Mesendoderm (in vitro differentiated cells): ENCODE measurements at regions not wholly inside any gene's neighbourhood (a gene's known extent, or its start where the extent isn't known, plus 50 kb on each side); places are given as distances from the start of the nearest gene placed in this dataset.
A peak's percentile ranks its signal among the peaks of the same experiment; 100 is the strongest.

Experiments
- DNase-seq: peaks from one replicate; pipeline ENCODE4 v3.0.0; 2013
- H2AK5ac ChIP-seq: 2 replicates; pipeline ENCODE4 v1.6.1; 2013; ENCODE audit warnings: low read length, inconsistent platforms
- H2BK120ac ChIP-seq: 2 replicates; pipeline ENCODE4 v1.6.1; 2013; ENCODE audit warnings: low read depth, mild to moderate bottlenecking, low read length, moderate library complexity, mixed read lengths
- H2BK15ac ChIP-seq: replicated peaks from 2 replicates; pipeline ENCODE4 v1.6.1; 2013; ENCODE audit warnings: low read depth, mild to moderate bottlenecking, moderate library complexity
- H2BK5ac ChIP-seq: 2 replicates; pipeline ENCODE4 v1.6.1; 2013; ENCODE audit warnings: low read length, inconsistent platforms
- H3K18ac ChIP-seq: 2 replicates; pipeline ENCODE4 v1.6.1; 2013; ENCODE audit warnings: mild to moderate bottlenecking, low read length, mixed read lengths
- H3K23ac ChIP-seq: one replicate; pipeline ENCODE4 v1.6.1; 2013; ENCODE audit warnings: low read length
- H3K27ac ChIP-seq: 2 replicates; pipeline ENCODE4 v1.5.1; 2013; ENCODE audit warnings: low read depth, mild to moderate bottlenecking, inconsistent platforms, low read length, moderate library complexity
- H3K27me3 ChIP-seq: 2 replicates; pipeline ENCODE4 v1.6.1; 2013; ENCODE audit warnings: low read length, control low read depth, mild to moderate bottlenecking, inconsistent platforms; ENCODE audit not compliant: insufficient read depth, poor library complexity
- H3K36me3 ChIP-seq: 2 replicates; pipeline ENCODE4 v1.6.1; 2013; ENCODE audit warnings: low read length, inconsistent platforms; ENCODE audit not compliant: control insufficient read depth, insufficient read depth
- H3K4ac ChIP-seq: one replicate; pipeline ENCODE4 v1.6.1; 2013; ENCODE audit warnings: low read depth, mild to moderate bottlenecking, low read length, moderate library complexity
- H3K4me1 ChIP-seq: 2 replicates; pipeline ENCODE4 v1.6.1; 2013; ENCODE audit warnings: low read depth, low read length, inconsistent platforms; ENCODE audit not compliant: control insufficient read depth
- H3K4me2 ChIP-seq: 2 replicates; pipeline ENCODE4 v1.6.1; 2013; ENCODE audit warnings: low read length
- H3K4me3 ChIP-seq: 2 replicates; pipeline ENCODE4 v1.5.1; 2013; ENCODE audit warnings: mild to moderate bottlenecking, low read length
- H3K56ac ChIP-seq: one replicate; pipeline ENCODE4 v1.6.1; 2013; ENCODE audit warnings: low read length
- H3K79me1 ChIP-seq: 2 replicates; pipeline ENCODE4 v1.6.1; 2013; ENCODE audit warnings: low read length, inconsistent platforms
- H3K79me2 ChIP-seq: 2 replicates; pipeline ENCODE4 v1.6.1; 2013; ENCODE audit warnings: mild to moderate bottlenecking, low read length; ENCODE audit not compliant: control insufficient read depth, insufficient read depth
- H3K9ac ChIP-seq: 2 replicates; pipeline ENCODE4 v1.6.1; 2013; ENCODE audit warnings: low read length, inconsistent platforms
- H4K5ac ChIP-seq: one replicate; pipeline ENCODE4 v1.6.1; 2013; ENCODE audit warnings: low read length
- H4K8ac ChIP-seq: one replicate; pipeline ENCODE4 v1.6.1; 2013; ENCODE audit warnings: low read depth, mild to moderate bottlenecking, control low read depth, low read length, moderate library complexity
- whole genome bisulfite sequencing: extraction: QIAGEN DNeasy Blood & Tissue Kit; methylation state at CpG from one replicate; pipeline ENCODE4 v1.1.7; 2013; ENCODE audit warnings: low lambda C conversion rate, missing lambda C conversion rate; ENCODE audit not compliant: insufficient coverage; ENCODE audit errors: extremely low coverage; 5-methylcytosine and 5-hydroxymethylcytosine counted together

GRCh38 chr7:41188163-41189130 lies 514.4 kb downstream of the INHBA start:
- H3K4me1 ChIP-seq = no peaks in the 10 kb centered on the region
- no peak overlapping the region for H4K5ac ChIP-seq
- no peak overlapping the region for H2BK120ac ChIP-seq
- 100% methylated on average over 1 of the region's 8 CpGs for WGBS
- no peaks in the 10 kb centered on the region for H3K79me2 ChIP-seq
- no peak overlapping the region for H3K4me2 ChIP-seq
- no peak overlapping the region for H3K27ac ChIP-seq
- no peaks in the 10 kb centered on the region for H3K27me3 ChIP-seq
- H3K36me3 ChIP-seq = no peaks in the 10 kb centered on the region
- peak; percentile 56 for DNase-seq
- H2AK5ac ChIP-seq = no peak overlapping the region
- no peak overlapping the region for H3K18ac ChIP-seq
- no peak overlapping the region for H3K4ac ChIP-seq
- H3K9ac ChIP-seq = no peak overlapping the region
- no peak overlapping the region for H2BK15ac ChIP-seq
- H3K79me1 ChIP-seq = no peaks in the 10 kb centered on the region
- no peak overlapping the region for H3K56ac ChIP-seq
- H2BK5ac ChIP-seq = no peak overlapping the region
- H3K4me3 ChIP-seq = no peak overlapping the region
- H4K8ac ChIP-seq = no peak overlapping the region
- no peak overlapping the region for H3K23ac ChIP-seq

GRCh38 chr7:41187322-41187721 lies 515.6 kb downstream of the INHBA start:
- Histone ChIP-seq H4K5ac (no peak overlapping the region), H3K23ac (no peak overlapping the region), H3K56ac (no peak overlapping the region), H3K36me3 (no peaks in the 10 kb centered on the region), H2BK5ac (no peak overlapping the region), H3K18ac (no peak overlapping the region), H3K9ac (no peak overlapping the region), H3K4me3 (no peak overlapping the region), H2BK120ac (no peak overlapping the region), H3K79me2 (no peaks in the 10 kb centered on the region), H3K4ac (no peak overlapping the region), H2BK15ac (no peak overlapping the region), H4K8ac (no peak overlapping the region), H3K27me3 (no peaks in the 10 kb centered on the region), H3K4me2 (no peak overlapping the region), H3K27ac (no peak overlapping the region), H3K4me1 (no peaks in the 10 kb centered on the region), H3K79me1 (no peaks in the 10 kb centered on the region), H2AK5ac (no peak overlapping the region)
- WGBS = no CpG with 5 or more reads among the region's 4 CpGs
- no peak for DNase-seq

GRCh38 chr7:41185851-41186250 lies 517.0 kb downstream of the INHBA start:
- H2BK120ac ChIP-seq = no peak overlapping the region
- no peak overlapping the region for H3K23ac ChIP-seq
- no peaks in the 10 kb centered on the region for H3K79me1 ChIP-seq
- no peak overlapping the region for H4K8ac ChIP-seq
- no peak overlapping the region for H3K4me2 ChIP-seq
- H2AK5ac ChIP-seq = no peak overlapping the region
- H3K79me2 ChIP-seq = no peaks in the 10 kb centered on the region
- DNase-seq = no peak
- H2BK15ac ChIP-seq = no peak overlapping the region
- H4K5ac ChIP-seq = no peak overlapping the region
- no peaks in the 10 kb centered on the region for H3K27me3 ChIP-seq
- no peak overlapping the region for H3K27ac ChIP-seq
- H2BK5ac ChIP-seq = no peak overlapping the region
- no peak overlapping the region for H3K4ac ChIP-seq
- H3K18ac ChIP-seq = no peak overlapping the region
- H3K9ac ChIP-seq = no peak overlapping the region
- H3K56ac ChIP-seq = no peak overlapping the region
- no peak overlapping the region for H3K4me3 ChIP-seq
- no peaks in the 10 kb centered on the region for H3K4me1 ChIP-seq
- no CpG with 5 or more reads among the region's 3 CpGs for WGBS
- no peaks in the 10 kb centered on the region for H3K36me3 ChIP-seq

- DNase-seq = no peak
- H3K9ac ChIP-seq = no peak overlapping the region
- no peak overlapping the region for H2BK120ac ChIP-seq
- H3K18ac ChIP-seq = no peak overlapping the region
- H4K5ac ChIP-seq = no peak overlapping the region
- H2BK15ac ChIP-seq = no peak overlapping the region
- no peaks in the 10 kb centered on the region for H3K79me2 ChIP-seq
- H3K27me3 ChIP-seq = no peaks in the 10 kb centered on the region
- no peak overlapping the region for H2BK5ac ChIP-seq
- no peaks in the 10 kb centered on the region for H3K4me1 ChIP-seq
- H3K56ac ChIP-seq = no peak overlapping the region
- no peaks in the 10 kb centered on the region for H3K36me3 ChIP-seq
- H2AK5ac ChIP-seq = no peak overlapping the region
- no peak overlapping the region for H3K4me3 ChIP-seq
- H3K4me2 ChIP-seq = no peak overlapping the region
- H3K4ac ChIP-seq = no peak overlapping the region
- H4K8ac ChIP-seq = no peak overlapping the region
- H3K23ac ChIP-seq = no peak overlapping the region
- no peak overlapping the region for H3K27ac ChIP-seq
- H3K79me1 ChIP-seq = no peaks in the 10 kb centered on the region
- WGBS = no CpG with 5 or more reads among the region's 6 CpGs
These were observed 519.1 kb downstream of the INHBA start for GRCh38 chr7:41183741-41184140.

- no peak overlapping the region for H2BK15ac ChIP-seq
- H3K23ac ChIP-seq = no peak overlapping the region
- no peaks in the 10 kb centered on the region for H3K27me3 ChIP-seq
- H3K4ac ChIP-seq = no peak overlapping the region
- H3K36me3 ChIP-seq = no peaks in the 10 kb centered on the region
- no peak for DNase-seq
- no peak overlapping the region for H3K27ac ChIP-seq
- no peak overlapping the region for H2AK5ac ChIP-seq
- H4K8ac ChIP-seq = no peak overlapping the region
- no peak overlapping the region for H3K4me2 ChIP-seq
- H3K56ac ChIP-seq = no peak overlapping the region
- H3K79me2 ChIP-seq = no peaks in the 10 kb centered on the region
- H2BK5ac ChIP-seq = no peak overlapping the region
- no peak overlapping the region for H3K9ac ChIP-seq
- no peak overlapping the region for H2BK120ac ChIP-seq
- no peaks in the 10 kb centered on the region for H3K79me1 ChIP-seq
- H3K4me1 ChIP-seq = no peaks in the 10 kb centered on the region
- WGBS = no CpG with 5 or more reads among the region's 2 CpGs
- no peak overlapping the region for H3K18ac ChIP-seq
- no peak overlapping the region for H3K4me3 ChIP-seq
- H4K5ac ChIP-seq = no peak overlapping the region
These were observed 520.1 kb downstream of the INHBA start for GRCh38 chr7:41182782-41183181.
